ENCODE measurements at regions not wholly inside any gene's neighbourhood (a gene's known extent, or its start where the extent isn't known, plus 50 kb on each side); places are given as distances from the start of the nearest gene placed in this dataset.

DNA sequence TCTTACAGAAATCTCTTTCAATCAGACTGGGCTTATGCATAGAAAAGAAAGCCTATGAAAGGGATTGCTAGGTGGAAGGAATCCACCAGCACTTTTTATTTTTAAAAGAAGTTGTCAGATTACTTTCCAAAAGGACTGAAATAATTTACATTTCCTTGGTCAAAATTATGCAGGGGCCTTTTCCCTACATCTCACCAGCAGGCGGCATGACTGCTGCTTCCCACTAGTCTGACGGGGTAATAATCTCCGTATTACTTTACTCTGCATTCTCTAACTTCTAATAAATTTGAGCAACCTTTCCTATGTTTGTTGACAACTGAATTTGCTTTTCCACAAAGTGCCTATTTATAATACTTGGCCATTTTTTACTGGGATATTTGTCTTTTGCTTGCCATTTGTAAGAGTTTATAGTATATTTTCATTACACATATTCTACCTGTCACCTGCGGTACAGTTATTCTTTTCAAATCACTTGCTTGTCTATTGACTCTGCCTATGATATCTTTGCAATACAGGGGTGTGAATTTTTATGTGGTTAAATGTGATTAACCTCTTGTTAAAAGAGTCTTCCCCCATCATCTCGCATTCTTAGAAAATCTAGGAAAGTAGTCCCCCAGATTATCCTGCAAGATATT lies 51.9 kb upstream of the USP47 start:
- DNase-seq = no peak

- DNase-seq = no peak
These were observed 53.6 kb upstream of the USP47 start for GRCh38 chr11:11788063-11788710.

DNA sequence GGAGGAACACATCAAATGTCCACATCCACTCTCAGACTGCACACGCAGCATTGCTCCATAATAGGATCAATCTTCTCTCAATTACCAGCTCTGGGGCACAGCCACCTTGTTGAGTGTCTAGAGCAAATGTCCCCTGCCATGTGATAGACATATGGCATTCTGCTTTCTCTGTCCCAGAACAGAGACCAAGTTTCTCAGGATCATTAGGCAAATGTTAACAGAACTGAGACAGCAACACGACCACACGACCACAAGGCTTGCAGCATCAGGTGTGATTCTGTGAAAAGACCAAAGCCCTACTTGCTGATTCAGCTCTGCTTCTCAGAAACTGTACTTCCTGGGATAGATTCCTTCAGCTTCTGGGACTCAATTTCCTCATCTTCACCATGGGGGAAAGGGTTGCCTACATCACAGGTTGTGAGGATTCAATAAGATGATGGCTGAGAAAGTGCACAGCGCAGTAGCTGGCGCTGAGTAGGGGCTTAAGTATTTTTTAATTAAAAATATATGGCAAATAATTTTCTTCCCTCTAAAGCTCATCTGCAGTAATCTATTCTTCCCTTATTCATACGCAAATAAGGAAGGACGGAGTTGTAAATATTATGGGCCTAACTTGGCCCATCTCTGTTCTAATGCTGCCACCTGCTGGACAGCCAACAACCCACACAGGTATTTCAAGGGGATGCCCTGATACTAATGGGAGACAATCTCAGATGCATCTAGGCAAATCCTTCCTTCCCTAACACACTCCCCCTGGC lies 54.3 kb upstream of the USP47 start:
- peak; percentile 34 to 70 (median 52) for DNase-seq

DNA sequence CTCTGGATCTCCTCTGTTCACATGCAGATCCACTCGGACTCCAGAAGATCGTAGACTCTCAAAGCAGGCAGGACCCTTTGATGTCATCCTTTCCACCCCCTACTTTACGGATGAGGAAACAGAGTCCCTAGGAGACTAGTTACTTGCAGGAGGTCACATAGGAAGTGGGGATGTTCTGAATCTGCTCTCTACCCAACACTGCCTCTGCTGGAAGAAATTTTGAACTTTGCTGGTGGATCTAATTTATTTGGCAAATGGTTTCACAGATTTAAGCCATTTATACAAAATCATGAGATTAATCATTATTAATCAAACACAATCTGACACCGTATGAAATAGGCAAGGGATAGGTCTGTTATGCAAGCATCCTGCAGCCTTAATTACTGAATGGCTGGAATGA lies 55.0 kb upstream of the USP47 start:
- DNase-seq = no peak

DNA sequence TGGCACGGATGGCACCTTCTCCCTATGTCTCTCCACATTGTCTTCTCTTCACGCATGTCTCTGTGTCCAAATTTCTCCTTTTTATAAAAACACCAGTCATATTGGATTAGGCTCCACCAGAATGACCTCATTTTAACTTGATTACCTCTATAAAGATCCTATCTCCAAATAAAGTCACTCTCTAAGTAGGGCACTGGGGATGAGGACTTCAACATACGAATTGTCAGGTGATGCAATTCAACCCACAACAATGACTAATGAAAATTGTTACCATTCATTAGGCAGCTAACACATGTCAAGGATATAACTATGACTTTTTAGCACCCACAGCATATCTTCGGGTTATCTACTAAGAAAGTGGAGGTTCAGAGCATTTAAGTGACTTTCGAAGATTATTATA lies 55.5 kb upstream of the USP47 start:
- no peak for DNase-seq

GRCh38 chr11:11782532-11783110 lies 59.2 kb upstream of the USP47 start:
- DNase-seq = no peak

GRCh38 chr11:11780858-11781257 lies 60.9 kb upstream of the USP47 start:
- DNase-seq = no peak

- DNase-seq = no peak
These were observed 61.8 kb upstream of the USP47 start for GRCh38 chr11:11779975-11780374.

DNA sequence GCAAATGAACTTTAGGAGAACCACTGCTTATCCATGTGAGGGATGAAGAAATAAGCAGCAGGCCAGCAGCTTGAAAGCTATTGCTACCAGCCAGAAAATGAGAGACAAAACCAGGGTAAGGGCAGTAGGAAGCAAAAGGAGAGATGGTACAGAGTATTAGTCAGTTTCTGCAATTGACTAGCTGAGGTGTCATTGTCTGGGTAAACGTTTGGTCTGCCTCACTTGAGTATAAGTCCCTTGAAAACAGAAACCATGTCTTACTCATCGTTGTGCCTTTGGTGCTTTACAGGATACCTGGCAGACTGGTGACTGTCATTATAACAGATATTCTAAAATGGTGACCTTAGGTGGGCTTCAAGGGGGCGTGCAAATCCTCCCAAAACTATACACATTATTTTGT lies 63.9 kb upstream of the USP47 start:
- no peak for DNase-seq

GRCh38 chr11:11776714-11777113 lies 65.1 kb upstream of the USP47 start:
- DNase-seq = no peak

- DNase-seq = no peak
These were observed 66.8 kb upstream of the USP47 start for GRCh38 chr11:11774928-11775327.

GRCh38 chr11:11772865-11773515 lies 68.8 kb upstream of the USP47 start:
- DNase-seq = no peak

DNA sequence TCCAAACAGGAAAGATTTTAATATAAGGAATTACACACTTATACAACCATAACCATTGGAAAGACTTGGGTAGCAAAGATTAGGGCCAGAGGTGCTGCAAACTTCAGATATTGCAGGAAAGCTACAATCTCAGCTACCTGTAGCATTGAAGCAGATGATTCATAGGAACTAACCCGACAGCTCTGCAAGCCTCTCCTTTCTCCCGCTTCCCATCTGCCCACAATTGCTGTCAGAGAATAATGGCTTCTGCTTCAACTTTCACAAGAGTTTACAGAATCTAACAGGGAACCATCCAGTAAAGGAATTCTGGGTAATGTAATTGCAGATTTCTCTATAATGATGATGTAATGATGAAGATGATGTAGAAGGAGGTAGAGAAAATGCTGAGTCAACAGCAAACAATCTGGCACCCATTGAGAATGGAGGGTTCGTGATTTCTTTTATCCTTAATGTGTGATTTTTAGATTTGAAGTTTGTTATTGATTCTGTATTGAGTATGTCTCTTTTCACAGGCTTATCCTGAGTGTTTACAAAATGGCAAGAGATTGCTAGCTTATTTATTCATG lies 70.8 kb upstream of the USP47 start:
- no peak for DNase-seq

DNA sequence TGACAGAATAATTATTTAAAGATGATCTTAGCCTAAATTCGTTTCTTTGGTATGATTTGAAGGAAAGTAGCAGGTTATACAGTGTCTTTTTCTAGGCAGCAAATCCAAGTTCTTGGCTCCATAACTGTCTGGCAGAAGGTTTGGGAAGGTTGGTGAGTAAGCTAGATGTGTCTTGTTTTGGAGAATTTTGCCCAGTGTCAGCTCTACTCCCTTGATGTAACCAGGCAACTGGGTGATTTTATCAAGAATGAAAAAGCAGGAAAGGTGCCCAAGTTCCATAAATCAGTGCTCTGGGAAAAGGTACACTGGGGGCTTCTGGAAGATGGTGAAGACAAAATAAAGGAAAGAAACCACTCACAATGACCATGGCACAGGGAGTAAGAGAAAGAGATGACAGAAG lies 71.5 kb upstream of the USP47 start:
- no peak for DNase-seq

DNA sequence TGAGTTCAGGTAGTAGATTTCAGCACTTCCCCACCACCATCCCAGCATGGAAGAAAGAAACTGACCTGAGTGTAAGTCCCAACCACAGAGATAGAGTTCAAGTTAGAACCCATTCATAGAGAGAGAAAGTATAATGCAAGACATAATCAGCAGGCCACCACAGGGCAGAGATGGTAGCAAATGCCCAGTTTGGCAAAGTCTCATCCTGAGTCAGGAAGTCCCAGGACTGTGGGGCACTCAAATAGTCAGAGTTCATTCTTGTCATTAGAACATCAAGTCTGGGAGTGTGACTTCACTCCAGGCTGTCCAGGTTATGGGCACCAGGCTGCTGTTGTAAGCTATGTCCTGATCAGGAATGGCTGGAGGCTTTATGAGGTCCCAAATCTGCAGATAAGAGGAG lies 72.0 kb upstream of the USP47 start:
- no peak for DNase-seq

- DNase-seq = no peak
These were observed 72.4 kb upstream of the USP47 start for GRCh38 chr11:11769362-11769761.

- no peak for DNase-seq
These were observed 77.4 kb upstream of the USP47 start for GRCh38 chr11:11764423-11764803.

DNA sequence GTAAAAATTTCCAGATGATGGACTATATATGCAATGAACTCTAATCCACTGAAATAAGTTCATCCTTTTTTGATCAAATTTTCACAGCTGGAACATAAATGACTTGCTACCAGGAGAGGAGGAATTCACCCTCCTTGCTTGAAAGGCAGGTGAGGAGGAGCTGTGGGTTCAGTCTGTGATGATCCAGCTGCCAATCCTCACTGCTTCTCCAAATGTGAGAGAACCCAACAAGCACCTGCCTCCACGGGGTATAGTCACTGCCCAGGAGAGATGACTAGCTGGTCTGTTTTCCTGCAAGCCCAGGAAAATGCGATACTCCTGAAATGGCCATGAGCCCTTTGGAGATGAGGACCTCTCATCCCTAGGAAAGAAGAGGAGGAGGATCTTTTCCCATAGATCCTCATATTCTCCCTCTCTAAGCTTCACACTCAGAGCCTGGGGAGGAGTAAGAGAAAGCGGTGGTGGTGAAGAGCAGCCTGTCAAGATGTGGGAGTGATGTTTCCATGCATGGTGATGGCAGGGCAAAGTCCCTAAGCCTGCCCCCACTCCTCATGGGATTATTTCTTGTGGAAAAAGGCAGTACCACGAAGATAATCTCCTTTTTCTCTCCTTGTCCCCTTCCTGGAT lies 77.9 kb upstream of the USP47 start:
- DNase-seq = no peak

DNA sequence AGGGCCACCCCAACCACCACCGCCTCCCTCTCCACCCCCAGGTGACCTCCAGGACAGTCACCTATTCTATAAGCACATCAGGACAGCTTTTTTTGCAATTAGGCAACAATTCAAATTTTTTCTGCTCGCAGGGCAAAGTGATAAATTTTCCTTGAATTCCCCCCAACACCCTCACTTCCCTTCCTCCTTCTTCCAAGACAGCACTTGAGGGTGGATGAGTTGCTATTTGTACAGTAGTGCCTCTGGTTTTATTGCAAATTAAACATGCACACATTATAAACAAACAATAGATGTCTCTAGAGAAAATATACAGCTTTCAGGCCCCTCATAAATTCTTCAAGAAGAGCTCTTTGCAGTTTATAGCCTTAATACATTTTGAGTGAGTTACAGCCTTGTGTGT lies 80.9 kb upstream of the USP47 start:
- DNase-seq = no peak

- no peak for DNase-seq
These were observed 83.1 kb upstream of the USP47 start for GRCh38 chr11:11758603-11759196.

- no peak for DNase-seq
These were observed 83.9 kb upstream of the USP47 start for GRCh38 chr11:11757909-11758308.

- DNase-seq = no peak
These were observed 85.1 kb upstream of the USP47 start for GRCh38 chr11:11756718-11757117.

Measured in T-helper 1 cell (primary cell).